ENCODE measurements at regions not wholly inside any gene's neighbourhood (a gene's known extent, or its start where the extent isn't known, plus 50 kb on each side); places are given as distances from the start of the nearest gene placed in this dataset.

DNA sequence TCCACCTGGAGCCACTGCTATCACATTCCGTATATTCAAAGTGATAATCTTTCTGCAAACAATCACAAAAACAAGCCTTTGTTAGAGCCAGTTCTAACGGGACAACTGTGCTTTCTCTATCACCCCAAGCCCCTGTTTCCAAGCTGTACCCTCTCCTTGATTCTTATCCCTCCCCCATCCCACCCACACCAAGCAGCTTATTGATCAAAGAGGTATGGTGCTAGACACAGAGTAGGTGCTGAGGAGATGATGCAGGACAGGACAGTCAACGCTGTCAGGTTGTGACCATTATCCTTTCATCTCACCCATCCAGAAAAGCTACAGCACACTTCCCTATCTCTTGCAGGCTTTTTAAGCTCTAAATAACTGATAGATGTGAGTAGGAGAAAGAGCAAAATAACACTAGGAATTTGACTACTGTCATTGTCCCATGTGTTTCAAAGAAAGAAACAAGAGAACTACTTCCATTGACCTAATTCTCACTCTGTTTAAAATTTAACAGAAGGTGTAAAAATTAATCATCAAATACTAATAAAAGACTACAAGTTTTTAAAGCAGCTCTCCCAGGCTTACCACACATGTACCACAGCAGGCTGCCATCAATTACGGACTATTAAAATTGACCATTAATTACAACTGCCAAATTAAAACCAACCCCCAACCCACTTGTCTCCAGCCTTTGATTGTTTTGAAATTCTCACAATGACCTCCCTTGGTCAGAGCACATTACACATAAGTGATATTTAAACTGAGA lies 94.3 kb downstream of the ELAPOR2 start:
- Histone ChIP-seq H3K4me3 (no peak overlapping the region), H3K4me1 (no peaks in the 10 kb centered on the region), H3K36me3 (no peaks in the 10 kb centered on the region), H3K9me3 (no peaks in the 10 kb centered on the region), H3K27me3 (no peaks in the 10 kb centered on the region), H3K27ac (no peak overlapping the region)
- intact Hi-C loops (cut with DNase I; ENCODE audit: low total_unique reads), result no loop called here
- no peak for DNase-seq
- no peak for TF ChIP-seq EP300 (IDR thresholded peaks at IDR 0.05)
- no peak for TF ChIP-seq CTCF (IDR thresholded peaks at IDR 0.05)
- TF ChIP-seq POLR2A (IDR thresholded peaks at IDR 0.05), result no peak
- TF ChIP-seq POLR2AphosphoS5 (IDR thresholded peaks at IDR 0.05), result no peak
- WGBS, 5 donors, result 37 to 51% (median 39%) methylated on average over 4 of the region's 4 CpGs

- H3K4me1 ChIP-seq, result no peaks in the 10 kb centered on the region
- no peak for DNase-seq
- no peaks in the 10 kb centered on the region for H3K27me3 ChIP-seq
- intact Hi-C loops (cut with DNase I; ENCODE audit: low total_unique reads), result no loop called here
- H3K4me3 ChIP-seq, result no peak overlapping the region
- TF ChIP-seq EP300 (IDR thresholded peaks at IDR 0.05) (no peak), POLR2AphosphoS5 (IDR thresholded peaks at IDR 0.05) (no peak), CTCF (IDR thresholded peaks at IDR 0.05) (no peak), POLR2A (IDR thresholded peaks at IDR 0.05) (no peak)
- peaks cover 0 to 4% (median 0%) of the 10 kb centered on the region in 4 donors for H3K9me3 ChIP-seq
- H3K36me3 ChIP-seq, result no peaks in the 10 kb centered on the region
- no peak overlapping the region for H3K27ac ChIP-seq
- 35 to 57% (median 48%) methylated on average over 2 of the region's 2 CpGs for WGBS, 5 donors
Measured at GRCh38 chr7:86963599-86964230, 95.7 kb downstream of the ELAPOR2 start.

- H3K27ac ChIP-seq, result no peak overlapping the region
- intact Hi-C loops (cut with DNase I; ENCODE audit: low total_unique reads), result no loop called here
- H3K9me3 ChIP-seq, result peaks cover 0 to 4% (median 0%) of the 10 kb centered on the region in 4 donors
- no peak overlapping the region for H3K4me3 ChIP-seq
- 78 to 88% (median 83%) methylated on average over 3 of the region's 3 CpGs for WGBS, 5 donors
- no peaks in the 10 kb centered on the region for H3K36me3 ChIP-seq
- H3K27me3 ChIP-seq, result no peaks in the 10 kb centered on the region
- TF ChIP-seq POLR2AphosphoS5 (IDR thresholded peaks at IDR 0.05) (no peak), POLR2A (IDR thresholded peaks at IDR 0.05) (no peak), CTCF (IDR thresholded peaks at IDR 0.05) (no peak), EP300 (IDR thresholded peaks at IDR 0.05) (no peak)
- DNase-seq, result no peak
- no peaks in the 10 kb centered on the region for H3K4me1 ChIP-seq
Measured at GRCh38 chr7:86962623-86963022, 96.8 kb downstream of the ELAPOR2 start.

- no peaks in the 10 kb centered on the region for H3K4me1 ChIP-seq
- H3K27me3 ChIP-seq, result no peaks in the 10 kb centered on the region
- H3K9me3 ChIP-seq, result peaks cover 0 to 4% (median 0%) of the 10 kb centered on the region in 4 donors
- H3K36me3 ChIP-seq, result no peaks in the 10 kb centered on the region
- WGBS, 5 donors, result 80 to 95% (median 87%) methylated on average over 1 of the region's 1 CpG
- no peak overlapping the region for H3K4me3 ChIP-seq
- intact Hi-C loops (cut with DNase I; ENCODE audit: low total_unique reads), result no loop called here
- no peak for DNase-seq
- TF ChIP-seq POLR2A (IDR thresholded peaks at IDR 0.05), result no peak
- TF ChIP-seq EP300 (IDR thresholded peaks at IDR 0.05), result no peak
- TF ChIP-seq POLR2AphosphoS5 (IDR thresholded peaks at IDR 0.05), result no peak
- no peak for TF ChIP-seq CTCF (IDR thresholded peaks at IDR 0.05)
- no peak overlapping the region for H3K27ac ChIP-seq
Measured at GRCh38 chr7:86961686-86962085, 97.8 kb downstream of the ELAPOR2 start.

All from stomach (tissue), 8 donors.